SU-DHL-6 (cell line): ENCODE measurements at regions not wholly inside any gene's neighbourhood (a gene's known extent, or its start where the extent isn't known, plus 50 kb on each side); places are given as distances from the start of the nearest gene placed in this dataset.

ENCODE experiments used
- CTCF ChIP-seq: fragments of 200-600 bp; sonication (generic); IDR thresholded peaks from one replicate; pipeline ENCODE4 v1.5.1; 2017; ENCODE audit warnings: antibody characterized with exemption, mild to moderate bottlenecking, low read length, moderate library complexity; ENCODE audit not compliant: insufficient read depth, poor library complexity, severe bottlenecking
- EZH2phosphoT487 ChIP-seq: fragments of 200-600 bp; sonication (generic), shearing (Covaris generic); conservative IDR thresholded peaks from 2 replicates; pipeline ENCODE4 v1.6.1; 2018; ENCODE audit warnings: mild to moderate bottlenecking, antibody characterized with exemption, low read length, moderate library complexity, mixed read lengths

GRCh38 chr3:8206971-8207617, 294.5 kb upstream of the LMCD1 start:
- TF ChIP-seq CTCF (no peak), EZH2phosphoT487 (no peak)
